Thyroid gland (tissue), 4 donors: ENCODE measurements at regions not wholly inside any gene's neighbourhood (a gene's known extent, or its start where the extent isn't known, plus 50 kb on each side); places are given as distances from the start of the nearest gene placed in this dataset.

Source experiments
- DNase-seq, 2 donors: peaks; one replicate each; pipeline ENCODE4 v3.0.0-alpha.2; 2019
- H3K27ac ChIP-seq, 3 donors: fragments of 200-600 bp; sonication (generic); 1 replicate in 2 of 3; 2 replicates in 1 of 3; pipeline ENCODE4 v1.5.1; 2016 to 2019; ENCODE audit warnings: mild to moderate bottlenecking in 1 of 3, moderate library complexity in 1 of 3
- H3K27me3 ChIP-seq: fragments of 200-600 bp; sonication (generic); one replicate; pipeline ENCODE4 v1.5.1; 2019
- H3K36me3 ChIP-seq, 2 donors: fragments of 200-600 bp; sonication (generic); one replicate each; pipeline ENCODE4 v1.5.1; 2016 to 2019
- H3K4me1 ChIP-seq, 2 donors: fragments of 200-600 bp; sonication (generic); one replicate each; pipeline ENCODE4 v1.5.1; 2017 to 2019
- H3K4me3 ChIP-seq, 3 donors: fragments of 200-600 bp; sonication (generic); replicated peaks in 1 of 3; 1 replicate in 2 of 3; 2 replicates in 1 of 3; pipeline ENCODE4 v1.5.1; 2016; ENCODE audit warnings: mild to moderate bottlenecking in 1 of 3
- H3K9me3 ChIP-seq: fragments of 200-600 bp; sonication (generic); one replicate; pipeline ENCODE4 v1.5.1; 2017
- POLR2A ChIP-seq, 2 donors: fragments of 450-650 bp; IDR thresholded peaks; one replicate each; pipeline ENCODE4 v1.6.1; 2017; ENCODE audit warnings: antibody characterized with exemption in 2 of 2, mild to moderate bottlenecking in 2 of 2, moderate library complexity in 1 of 2
- WGBS, 2 donors: methylation state at CpG; one replicate each; pipeline ENCODE4 v1.1.5; 2017; 5-methylcytosine and 5-hydroxymethylcytosine counted together
- intact Hi-C: fragments of 100-400 bp; cut with DNase I; formaldehyde crosslinking; loops from one replicate; pipeline ENCODE4 v1.15.1; 2023
- TF ChIP-seq, protein P1 (sequence below), 6 experiments: fragments of 200-600 bp in 3 of 6; fragments of 450-650 bp in 3 of 6; sonication (generic) in 3 of 6; IDR thresholded peaks; one replicate each; pipeline ENCODE4 v1.5.1; 2016 to 2019; ENCODE audit warnings: antibody characterized with exemption in 6 of 6, mild to moderate bottlenecking in 2 of 6, inconsistent platforms in 1 of 6, moderate library complexity in 1 of 6

GRCh38 chr7:128145191-128145590, 95.9 kb upstream of the LEP start:
- Histone ChIP-seq H3K4me3 (no peak overlapping the region), H3K27ac (no peak overlapping the region), H3K9me3 (no peaks in the 10 kb centered on the region), H3K27me3 (no peaks in the 10 kb centered on the region), H3K36me3 (no peaks in the 10 kb centered on the region), H3K4me1 (no peaks in the 10 kb centered on the region)
- WGBS, 2 donors, result 56% methylated on average over 2 of the region's 2 CpGs
- intact Hi-C loops, result no loop called here
- no peak for TF ChIP-seq POLR2A (IDR thresholded peaks at IDR 0.05)
- TF ChIP-seq, protein P1, sequence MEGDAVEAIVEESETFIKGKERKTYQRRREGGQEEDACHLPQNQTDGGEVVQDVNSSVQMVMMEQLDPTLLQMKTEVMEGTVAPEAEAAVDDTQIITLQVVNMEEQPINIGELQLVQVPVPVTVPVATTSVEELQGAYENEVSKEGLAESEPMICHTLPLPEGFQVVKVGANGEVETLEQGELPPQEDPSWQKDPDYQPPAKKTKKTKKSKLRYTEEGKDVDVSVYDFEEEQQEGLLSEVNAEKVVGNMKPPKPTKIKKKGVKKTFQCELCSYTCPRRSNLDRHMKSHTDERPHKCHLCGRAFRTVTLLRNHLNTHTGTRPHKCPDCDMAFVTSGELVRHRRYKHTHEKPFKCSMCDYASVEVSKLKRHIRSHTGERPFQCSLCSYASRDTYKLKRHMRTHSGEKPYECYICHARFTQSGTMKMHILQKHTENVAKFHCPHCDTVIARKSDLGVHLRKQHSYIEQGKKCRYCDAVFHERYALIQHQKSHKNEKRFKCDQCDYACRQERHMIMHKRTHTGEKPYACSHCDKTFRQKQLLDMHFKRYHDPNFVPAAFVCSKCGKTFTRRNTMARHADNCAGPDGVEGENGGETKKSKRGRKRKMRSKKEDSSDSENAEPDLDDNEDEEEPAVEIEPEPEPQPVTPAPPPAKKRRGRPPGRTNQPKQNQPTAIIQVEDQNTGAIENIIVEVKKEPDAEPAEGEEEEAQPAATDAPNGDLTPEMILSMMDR (IDR thresholded peaks at IDR 0.05), result no peak
- DNase-seq, result no peak

- Histone ChIP-seq H3K36me3 (no peaks in the 10 kb centered on the region), H3K4me3 (no peak overlapping the region), H3K9me3 (no peaks in the 10 kb centered on the region), H3K4me1 (no peaks in the 10 kb centered on the region), H3K27ac (no peak overlapping the region), H3K27me3 (no peaks in the 10 kb centered on the region)
- 71 to 77% methylated on average over 4 of the region's 4 CpGs for WGBS, 2 donors
- intact Hi-C loops, result no loop called here
- TF ChIP-seq, protein P1 (IDR thresholded peaks at IDR 0.05), result no peak
- TF ChIP-seq POLR2A (IDR thresholded peaks at IDR 0.05), result no peak
- no peak for DNase-seq
These were observed 95.0 kb upstream of the LEP start for GRCh38 chr7:128146052-128146451.

DNA sequence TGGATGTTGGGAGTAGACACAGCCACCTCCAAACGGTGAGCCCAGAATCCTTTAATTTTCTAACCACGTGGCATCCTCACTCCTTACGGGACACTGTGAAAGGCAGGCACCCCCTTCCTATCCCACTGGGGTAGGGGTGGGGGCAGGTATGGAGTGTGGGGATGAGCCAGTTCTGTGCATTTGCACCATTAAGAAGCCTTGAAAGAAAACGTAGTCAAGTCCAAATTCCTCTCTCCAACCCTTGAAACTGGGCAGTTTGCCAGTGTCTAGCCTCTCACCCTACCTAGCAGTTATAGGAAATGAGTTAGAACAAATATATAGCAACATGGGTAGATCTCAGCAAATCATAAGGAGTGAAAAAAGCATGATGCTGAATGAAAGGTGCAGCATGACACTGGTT, 92.4 kb upstream of the LEP start:
- 13 to 33% methylated on average over 3 to 4 of the region's 4 CpGs for WGBS, 2 donors
- no peaks in the 10 kb centered on the region for H3K4me1 ChIP-seq
- DNase-seq, result peak; percentile 65 to 73
- no peak overlapping the region for H3K27ac ChIP-seq
- no peaks in the 10 kb centered on the region for H3K27me3 ChIP-seq
- no peaks in the 10 kb centered on the region for H3K36me3 ChIP-seq
- no peaks in the 10 kb centered on the region for H3K9me3 ChIP-seq
- H3K4me3 ChIP-seq, result no peak overlapping the region
- intact Hi-C loops, result no loop called here
- TF ChIP-seq, protein P1 (IDR thresholded peaks at IDR 0.05), result no peak
- TF ChIP-seq POLR2A (IDR thresholded peaks at IDR 0.05), result no peak

DNA sequence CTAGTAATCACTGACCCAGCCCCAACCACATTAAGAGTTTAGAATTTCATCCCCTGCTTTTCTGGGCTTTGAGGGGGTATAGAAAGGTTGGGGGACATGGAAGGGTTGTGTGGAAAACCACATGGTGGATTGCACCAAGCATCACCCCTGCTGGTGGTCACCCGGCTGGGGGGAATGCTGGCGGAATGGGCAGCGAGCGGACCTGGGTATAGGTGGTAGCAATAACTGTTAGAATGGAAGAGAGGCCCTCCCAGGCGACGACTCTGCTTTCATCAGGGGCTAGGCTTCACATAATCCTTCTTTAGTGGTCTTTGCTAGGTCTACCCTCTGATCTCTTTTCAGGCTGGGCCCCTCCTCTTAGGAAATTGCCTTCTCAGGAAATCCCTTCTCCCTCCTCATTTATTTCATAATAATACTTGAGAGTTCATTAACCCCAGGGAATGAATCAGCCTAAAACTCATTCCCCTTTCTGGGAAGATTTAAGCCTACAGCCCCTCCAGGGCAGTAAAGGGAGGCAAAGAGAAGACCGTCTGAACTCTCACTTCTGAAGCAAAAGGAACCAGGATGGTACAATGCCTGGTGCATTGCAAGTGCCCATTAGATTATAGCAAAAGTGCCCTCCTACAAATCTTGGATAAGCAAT, 90.7 kb upstream of the LEP start:
- intact Hi-C loops, result no loop called here
- H3K27ac ChIP-seq, result no peak overlapping the region
- TF ChIP-seq, protein P1 (IDR thresholded peaks at IDR 0.05), result no peak
- TF ChIP-seq POLR2A (IDR thresholded peaks at IDR 0.05), result no peak
- no peaks in the 10 kb centered on the region for H3K36me3 ChIP-seq
- 87 to 94% methylated on average over 7 of the region's 7 CpGs for WGBS, 2 donors
- H3K27me3 ChIP-seq, result no peaks in the 10 kb centered on the region
- H3K4me3 ChIP-seq, result no peak overlapping the region
- H3K9me3 ChIP-seq, result no peaks in the 10 kb centered on the region
- DNase-seq, result no peak
- no peaks in the 10 kb centered on the region for H3K4me1 ChIP-seq

GRCh38 chr7:128151635-128152034, 89.4 kb upstream of the LEP start:
- intact Hi-C loops, result no loop called here
- no peaks in the 10 kb centered on the region for H3K4me1 ChIP-seq
- TF ChIP-seq, protein P1 (IDR thresholded peaks at IDR 0.05), result no peak
- no peak for TF ChIP-seq POLR2A (IDR thresholded peaks at IDR 0.05)
- WGBS, 2 donors, result 89 to 95% methylated on average over 9 of the region's 9 CpGs
- H3K4me3 ChIP-seq, result no peak overlapping the region
- no peaks in the 10 kb centered on the region for H3K36me3 ChIP-seq
- DNase-seq, result no peak
- no peaks in the 10 kb centered on the region for H3K27me3 ChIP-seq
- no peak overlapping the region for H3K27ac ChIP-seq
- no peaks in the 10 kb centered on the region for H3K9me3 ChIP-seq
